ENCODE measurements at regions not wholly inside any gene's neighbourhood (a gene's known extent, or its start where the extent isn't known, plus 50 kb on each side); places are given as distances from the start of the nearest gene placed in this dataset.

DNA sequence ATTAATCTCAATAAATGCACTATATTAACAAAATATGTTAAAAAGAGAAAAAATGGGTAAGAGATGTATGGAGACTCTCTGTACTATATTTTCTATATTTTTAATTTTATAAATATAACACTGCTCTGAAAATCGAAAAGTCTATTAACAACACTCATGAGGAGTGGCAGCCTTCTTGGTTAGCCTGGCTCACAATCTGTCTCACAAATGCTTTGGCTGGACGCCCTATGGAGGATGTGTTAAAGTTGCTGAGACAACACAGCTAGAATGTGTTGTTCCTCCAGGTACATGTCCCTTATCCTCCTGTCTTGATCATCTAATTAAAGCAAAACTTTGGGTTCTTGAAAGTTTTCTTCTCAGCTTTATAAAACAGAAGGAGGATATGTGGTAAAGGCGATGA lies 396.6 kb upstream of the PCDH20 start:
- H3K36me3 ChIP-seq (ENCODE audit: insufficient read depth): no peaks in the 10 kb centered on the region
- WGBS: 92% methylated on average over 3 of the region's 3 CpGs
- no peak for DNase-seq (ENCODE audit: extremely low spot score)

DNA sequence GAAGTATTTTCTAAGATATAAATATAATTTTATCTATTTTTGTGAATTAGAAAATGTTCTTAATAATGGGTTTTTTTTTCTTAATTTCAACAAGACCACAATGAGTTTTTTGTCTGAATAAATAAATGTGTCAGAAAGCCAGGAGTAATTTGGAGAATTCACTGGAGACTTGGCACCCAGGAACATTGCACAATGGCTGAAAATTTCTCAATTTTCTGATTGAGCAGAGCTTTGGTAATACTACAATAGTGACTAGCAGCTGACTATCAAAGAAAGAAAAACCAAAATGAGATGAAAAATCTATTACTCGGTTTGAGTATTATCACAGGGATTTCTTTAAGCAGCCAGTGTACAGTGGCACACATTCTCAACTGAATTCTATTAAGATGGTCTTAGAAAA lies 394.4 kb upstream of the PCDH20 start:
- WGBS: 69% methylated on average over 1 of the region's 1 CpG
- H3K4me3 ChIP-seq (ENCODE audit: low read depth, low read length): no peak overlapping the region

More for the DNA sequence above, 396.6 kb upstream of the PCDH20 start:
- Histone ChIP-seq H3K27ac (ENCODE audit: low read depth) (no peak overlapping the region), H3K4me1 (ENCODE audit: insufficient read depth) (no peaks in the 10 kb centered on the region), H3K4me3 (ENCODE audit: low read depth, low read length) (no peak overlapping the region)

DNA sequence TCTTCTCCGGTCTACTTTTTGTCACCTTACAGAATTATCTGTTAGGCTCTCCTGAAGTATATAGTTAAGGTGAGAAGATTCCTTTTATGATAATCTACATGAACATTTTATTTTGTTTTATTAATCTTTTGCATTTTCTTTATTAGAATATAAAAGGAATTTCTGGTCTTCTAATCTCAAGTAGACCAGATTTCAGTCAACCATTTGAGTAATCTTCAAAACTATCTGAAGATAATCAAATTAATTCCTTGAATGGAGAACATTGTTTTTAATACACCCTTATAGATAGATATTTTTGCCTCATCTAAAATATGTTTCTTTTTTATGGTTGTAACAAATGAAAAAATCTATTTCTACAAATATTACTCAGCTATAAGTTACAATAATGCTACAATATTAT lies 381.7 kb upstream of the PCDH20 start:
- 99% methylated on average over 1 of the region's 1 CpG for WGBS
- H3K4me3 ChIP-seq (ENCODE audit: low read depth, low read length): no peak overlapping the region
- no peak overlapping the region for H3K27ac ChIP-seq (ENCODE audit: low read depth)
- H3K36me3 ChIP-seq (ENCODE audit: insufficient read depth): no peaks in the 10 kb centered on the region
- H3K4me1 ChIP-seq (ENCODE audit: insufficient read depth): no peaks in the 10 kb centered on the region
- no peak for DNase-seq (ENCODE audit: extremely low spot score)

More for the DNA sequence above, 394.4 kb upstream of the PCDH20 start:
- no peak for DNase-seq (ENCODE audit: extremely low spot score)
- no peak overlapping the region for H3K27ac ChIP-seq (ENCODE audit: low read depth)
- no peaks in the 10 kb centered on the region for H3K4me1 ChIP-seq (ENCODE audit: insufficient read depth)
- H3K36me3 ChIP-seq (ENCODE audit: insufficient read depth): no peaks in the 10 kb centered on the region

DNA sequence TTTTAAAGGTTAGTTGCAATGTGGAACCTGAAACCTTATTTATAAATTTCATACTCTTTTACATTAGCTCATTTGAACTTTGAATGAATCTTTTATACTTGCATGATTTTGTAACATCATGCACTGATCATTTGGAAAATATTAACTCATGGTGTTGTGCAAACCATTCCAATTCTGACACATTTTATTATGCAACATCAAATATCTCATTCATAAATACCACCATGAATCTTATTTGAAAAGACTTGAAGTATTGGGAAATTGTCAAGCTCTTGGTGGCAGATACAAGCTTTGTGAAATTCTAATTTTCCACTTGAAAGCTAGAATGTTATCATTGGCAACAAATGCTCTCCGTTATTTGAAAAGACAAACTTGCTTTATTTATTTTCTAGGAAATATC lies 379.9 kb upstream of the PCDH20 start:
- 58% methylated on average over 1 of the region's 1 CpG for WGBS

DNA sequence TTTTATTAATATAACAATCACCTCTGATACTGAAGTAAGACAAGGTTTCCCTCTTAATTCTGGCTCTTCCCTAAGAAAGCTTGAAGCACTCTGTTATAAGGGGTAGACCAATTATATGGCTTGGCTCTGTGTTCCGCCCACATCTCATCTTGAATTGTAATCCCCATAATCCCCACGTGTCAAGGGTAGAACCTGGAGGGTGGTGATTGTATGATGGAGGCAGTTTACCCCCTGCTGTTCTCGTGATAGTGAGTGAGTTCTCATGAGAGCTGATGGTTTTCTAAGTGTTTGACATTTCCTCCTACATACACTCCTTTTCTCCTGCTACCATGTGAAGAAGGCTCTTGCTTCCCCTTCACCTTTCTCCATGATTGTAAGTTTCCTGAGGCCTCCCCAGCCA lies 363.8 kb upstream of the PCDH20 start:
- H3K4me1 ChIP-seq (ENCODE audit: insufficient read depth): no peaks in the 10 kb centered on the region
- H3K27ac ChIP-seq (ENCODE audit: low read depth): no peak overlapping the region
- WGBS: 76% methylated on average over 3 of the region's 3 CpGs
- no peaks in the 10 kb centered on the region for H3K36me3 ChIP-seq (ENCODE audit: insufficient read depth)
- H3K4me3 ChIP-seq (ENCODE audit: low read depth, low read length): no peak overlapping the region
- no peak for DNase-seq (ENCODE audit: extremely low spot score)

More for the DNA sequence above, 379.9 kb upstream of the PCDH20 start:
- no peak overlapping the region for H3K27ac ChIP-seq (ENCODE audit: low read depth)
- no peaks in the 10 kb centered on the region for H3K4me1 ChIP-seq (ENCODE audit: insufficient read depth)
- DNase-seq (ENCODE audit: extremely low spot score): no peak
- no peak overlapping the region for H3K4me3 ChIP-seq (ENCODE audit: low read depth, low read length)
- no peaks in the 10 kb centered on the region for H3K36me3 ChIP-seq (ENCODE audit: insufficient read depth)

DNA sequence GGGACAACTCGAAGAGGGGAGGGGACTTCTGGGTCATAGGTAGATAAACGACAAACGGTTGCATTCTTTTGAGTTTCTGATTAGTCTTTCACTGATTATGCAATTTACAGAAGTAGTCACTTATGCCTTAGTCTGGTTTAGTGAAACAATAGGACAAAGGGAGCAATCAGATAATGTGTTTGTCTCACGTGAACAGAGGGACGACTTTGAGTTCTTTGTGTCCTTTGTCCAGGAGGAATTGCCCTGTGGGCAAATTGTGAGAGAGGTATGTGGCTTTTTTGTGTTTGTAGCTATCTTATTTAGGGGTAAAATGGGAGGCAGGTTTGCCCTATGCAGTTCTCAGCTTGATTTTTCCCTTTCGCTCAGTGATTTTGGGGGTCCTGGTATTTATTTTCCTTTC lies 362.9 kb upstream of the PCDH20 start:
- WGBS: 79% methylated on average over 6 of the region's 6 CpGs
- no peak for DNase-seq (ENCODE audit: extremely low spot score)
- H3K4me3 ChIP-seq (ENCODE audit: low read depth, low read length): no peak overlapping the region
- no peaks in the 10 kb centered on the region for H3K4me1 ChIP-seq (ENCODE audit: insufficient read depth)
- H3K36me3 ChIP-seq (ENCODE audit: insufficient read depth): no peaks in the 10 kb centered on the region
- H3K27ac ChIP-seq (ENCODE audit: low read depth): no peak overlapping the region

DNA sequence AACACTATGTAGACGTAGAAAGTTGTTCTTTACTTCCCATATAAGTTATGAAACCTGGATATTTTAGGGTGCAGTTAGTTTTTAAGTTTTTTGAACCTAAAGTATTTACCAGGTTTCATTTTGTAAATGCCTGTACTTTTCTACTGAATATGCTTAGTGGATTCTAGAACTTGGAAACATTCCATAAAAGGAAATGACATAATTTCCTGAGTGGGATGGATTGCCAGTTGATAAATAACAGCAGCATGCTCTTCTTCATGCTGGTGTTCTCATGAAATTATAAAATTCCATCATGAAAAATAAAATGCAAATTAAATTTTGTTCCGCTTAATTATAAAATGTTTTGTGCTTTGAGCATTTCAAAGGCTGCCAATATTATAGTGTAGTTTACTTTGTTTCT lies 362.2 kb upstream of the PCDH20 start:
- WGBS: 78% methylated on average over 2 of the region's 2 CpGs
- no peak overlapping the region for H3K27ac ChIP-seq (ENCODE audit: low read depth)

DNA sequence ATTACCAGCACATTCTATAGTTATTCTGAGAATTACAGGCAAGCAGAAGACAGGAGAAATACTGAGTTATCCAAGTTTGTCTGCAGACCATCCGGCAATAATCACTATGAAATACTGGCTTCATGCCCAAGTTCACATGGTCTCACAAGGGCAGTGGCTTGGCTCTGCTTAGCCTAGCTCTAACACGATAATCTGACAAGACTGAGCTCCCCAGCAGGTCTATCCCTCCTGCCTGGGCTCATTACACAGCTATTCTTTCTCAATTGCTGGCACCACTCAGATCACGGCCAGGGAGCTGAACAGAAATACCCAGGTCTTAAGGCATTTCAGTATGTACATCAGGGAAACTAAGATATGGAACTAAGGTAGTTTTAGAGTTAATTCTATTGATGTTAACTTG lies 361.6 kb upstream of the PCDH20 start:
- Histone ChIP-seq H3K36me3 (ENCODE audit: insufficient read depth) (no peaks in the 10 kb centered on the region), H3K4me3 (ENCODE audit: low read depth, low read length) (no peak overlapping the region), H3K4me1 (ENCODE audit: insufficient read depth) (no peaks in the 10 kb centered on the region), H3K27ac (ENCODE audit: low read depth) (no peak overlapping the region)
- WGBS: 25% methylated on average over 3 of the region's 3 CpGs
- no peak for DNase-seq (ENCODE audit: extremely low spot score)

More for the DNA sequence above, 362.2 kb upstream of the PCDH20 start:
- no peak overlapping the region for H3K4me3 ChIP-seq (ENCODE audit: low read depth, low read length)
- H3K4me1 ChIP-seq (ENCODE audit: insufficient read depth): no peaks in the 10 kb centered on the region
- no peak for DNase-seq (ENCODE audit: extremely low spot score)
- no peaks in the 10 kb centered on the region for H3K36me3 ChIP-seq (ENCODE audit: insufficient read depth)

DNA sequence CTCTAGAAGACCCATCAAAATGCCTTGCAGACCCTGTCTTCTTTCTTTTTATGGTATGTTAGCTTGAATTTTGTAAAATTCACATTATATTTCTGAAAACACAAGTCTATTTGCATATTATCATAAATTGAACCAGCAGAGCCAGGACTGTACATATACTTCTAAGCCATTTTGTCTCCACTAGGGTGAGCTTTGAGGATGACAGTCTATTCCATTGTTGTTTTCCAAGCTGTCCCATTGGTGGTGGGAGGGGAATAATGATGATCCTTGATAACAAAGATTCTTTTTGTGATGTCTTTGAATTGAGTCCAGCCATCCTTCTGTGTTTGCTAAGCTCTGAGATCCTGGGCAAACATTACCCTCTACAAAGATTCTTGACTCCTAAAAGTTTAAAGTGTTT lies 359.3 kb upstream of the PCDH20 start:
- H3K36me3 ChIP-seq (ENCODE audit: insufficient read depth): no peaks in the 10 kb centered on the region
- H3K4me1 ChIP-seq (ENCODE audit: insufficient read depth): no peaks in the 10 kb centered on the region
- DNase-seq (ENCODE audit: extremely low spot score): no peak
- no peak overlapping the region for H3K4me3 ChIP-seq (ENCODE audit: low read depth, low read length)
- no peak overlapping the region for H3K27ac ChIP-seq (ENCODE audit: low read depth)

DNA sequence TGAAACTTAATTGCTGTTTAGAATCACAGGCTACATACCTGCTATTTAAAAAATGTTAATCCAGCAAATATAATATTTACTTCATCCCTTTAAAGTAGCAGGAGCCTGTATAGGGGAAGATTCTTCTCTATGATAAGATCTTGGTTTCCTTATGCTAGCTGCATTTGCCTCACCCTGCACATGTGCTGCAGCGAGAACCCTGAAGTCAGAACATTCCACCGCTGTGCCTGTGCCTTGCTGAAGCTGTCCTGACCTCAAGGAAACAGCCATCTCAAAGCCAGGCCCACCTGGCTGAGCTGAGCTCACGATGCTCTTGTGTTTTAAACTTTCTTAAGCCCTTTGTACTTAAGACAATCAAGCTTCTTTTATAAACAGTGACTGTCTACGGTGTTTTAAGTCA lies 355.0 kb upstream of the PCDH20 start:
- no peak for DNase-seq (ENCODE audit: extremely low spot score)
- no peaks in the 10 kb centered on the region for H3K36me3 ChIP-seq (ENCODE audit: insufficient read depth)
- H3K27ac ChIP-seq (ENCODE audit: low read depth): no peak overlapping the region
- H3K4me1 ChIP-seq (ENCODE audit: insufficient read depth): no peaks in the 10 kb centered on the region
- H3K4me3 ChIP-seq (ENCODE audit: low read depth, low read length): no peak overlapping the region
- WGBS: 57% methylated on average over 4 of the region's 4 CpGs

DNA sequence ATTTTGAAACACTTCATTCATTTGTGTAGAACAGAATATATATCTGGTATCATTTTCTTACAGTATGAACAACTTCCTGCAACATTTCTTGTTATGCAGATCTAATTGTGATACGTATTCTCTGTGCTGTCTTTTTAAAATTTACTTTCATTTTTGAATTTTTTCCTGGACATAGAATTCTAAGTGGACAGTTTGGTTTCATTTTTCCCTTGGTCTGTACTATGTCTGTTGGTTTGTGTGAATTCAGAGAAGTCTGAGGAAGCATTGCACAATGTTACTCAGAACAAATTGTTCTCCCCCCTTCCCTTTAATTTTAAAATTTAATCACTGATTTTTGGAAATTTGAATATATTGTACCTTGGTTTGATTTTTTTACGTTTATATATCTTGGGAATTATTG lies 352.5 kb upstream of the PCDH20 start:
- 83% methylated on average over 2 of the region's 2 CpGs for WGBS
- Histone ChIP-seq H3K4me3 (ENCODE audit: low read depth, low read length) (no peak overlapping the region), H3K36me3 (ENCODE audit: insufficient read depth) (no peaks in the 10 kb centered on the region), H3K27ac (ENCODE audit: low read depth) (no peak overlapping the region), H3K4me1 (ENCODE audit: insufficient read depth) (no peaks in the 10 kb centered on the region)
- DNase-seq (ENCODE audit: extremely low spot score): no peak

DNA sequence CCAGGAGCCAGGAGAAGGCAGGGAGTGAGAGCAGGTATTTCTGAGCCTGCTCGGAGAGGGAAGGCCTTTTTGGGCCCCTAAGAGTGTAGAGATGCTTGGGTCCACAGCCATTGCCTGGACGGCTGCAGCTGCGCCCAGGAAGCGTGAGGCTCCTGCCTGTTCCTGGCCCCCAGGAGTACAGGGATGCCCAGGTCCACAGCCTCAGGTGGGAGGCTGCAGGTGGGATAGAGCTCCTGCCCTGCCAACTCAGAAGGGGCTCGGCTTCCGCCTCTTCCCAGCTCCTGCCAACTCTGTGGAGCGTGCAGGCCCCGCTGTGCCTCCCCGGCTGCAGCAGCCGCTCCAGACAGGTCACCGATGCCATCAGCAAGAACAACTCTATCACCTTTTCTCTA lies 351.0 kb upstream of the PCDH20 start:
- no peak for DNase-seq (ENCODE audit: extremely low spot score)
- WGBS: 84% methylated on average over 11 of the region's 11 CpGs
- Histone ChIP-seq H3K27ac (ENCODE audit: low read depth) (no peak overlapping the region), H3K4me3 (ENCODE audit: low read depth, low read length) (no peak overlapping the region), H3K4me1 (ENCODE audit: insufficient read depth) (no peaks in the 10 kb centered on the region), H3K36me3 (ENCODE audit: insufficient read depth) (no peaks in the 10 kb centered on the region)

DNA sequence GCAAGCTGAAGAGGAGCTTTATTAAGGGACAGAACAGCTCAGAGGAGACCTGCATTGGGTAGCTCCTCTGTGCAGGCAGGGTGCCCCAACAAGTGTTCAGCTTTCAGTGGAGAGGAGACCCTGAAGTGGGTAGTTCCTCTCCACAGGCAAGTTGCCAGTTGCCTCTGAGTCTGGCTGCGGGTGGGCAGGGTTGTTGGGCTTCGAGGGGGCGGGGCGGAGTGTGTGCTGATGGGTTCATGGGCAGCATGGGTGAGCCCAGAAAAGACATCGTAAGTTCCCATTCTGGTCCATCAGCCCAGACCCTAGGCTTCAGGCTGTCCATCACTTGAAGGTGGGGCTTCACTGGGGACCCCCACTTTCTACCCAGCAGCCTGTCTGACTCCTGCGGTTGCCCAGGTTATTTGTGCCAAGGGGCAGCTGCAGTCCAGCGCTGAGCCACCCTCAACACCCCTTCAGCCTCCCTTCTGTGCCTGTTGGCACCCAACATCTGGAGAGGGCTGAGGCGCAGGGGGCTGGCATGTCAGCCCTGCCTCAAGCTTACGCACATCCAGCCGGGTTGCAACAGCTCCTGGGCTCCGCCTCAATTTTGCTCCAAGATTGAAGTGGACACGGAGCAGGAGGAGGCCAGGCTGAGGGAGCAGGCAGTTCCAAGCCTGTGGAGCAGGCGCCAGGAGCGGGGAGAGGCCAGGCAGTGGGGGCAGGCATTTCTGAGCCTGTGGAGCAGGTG lies 350.5 kb upstream of the PCDH20 start:
- H3K4me3 ChIP-seq (ENCODE audit: low read depth, low read length): no peak overlapping the region
- 89% methylated on average over 14 of the region's 14 CpGs for WGBS
- no peaks in the 10 kb centered on the region for H3K4me1 ChIP-seq (ENCODE audit: insufficient read depth)
- H3K27ac ChIP-seq (ENCODE audit: low read depth): no peak overlapping the region
- DNase-seq (ENCODE audit: extremely low spot score): no peak
- no peaks in the 10 kb centered on the region for H3K36me3 ChIP-seq (ENCODE audit: insufficient read depth)

DNA sequence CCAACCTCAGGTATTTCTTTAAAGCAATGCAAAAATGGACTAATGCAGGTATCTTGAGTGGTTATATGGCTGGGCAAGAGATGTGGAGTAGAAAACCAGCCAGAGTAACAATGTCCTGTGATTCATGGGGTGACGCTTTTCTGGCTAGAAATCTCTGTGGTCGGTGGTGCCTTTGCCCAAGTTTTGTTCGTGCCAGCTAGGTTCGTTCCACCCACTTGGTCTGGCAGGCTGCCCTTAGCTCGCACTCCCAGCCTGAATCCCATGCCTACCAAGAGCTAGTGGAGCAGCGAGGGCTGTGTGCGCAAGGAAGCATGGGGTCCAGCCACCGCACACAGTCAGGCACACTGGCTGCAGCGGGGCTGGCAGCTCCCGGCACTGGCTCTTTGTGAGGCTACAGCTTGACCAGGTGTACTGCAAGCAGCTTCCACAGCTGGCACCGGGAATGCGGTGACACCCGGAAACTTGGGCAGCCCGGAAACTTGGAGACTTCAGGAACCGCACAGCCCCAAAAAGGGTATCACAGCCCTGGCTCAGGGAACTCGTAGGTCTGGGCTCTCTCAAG lies 349.6 kb upstream of the PCDH20 start:
- 93% methylated on average over 16 of the region's 16 CpGs for WGBS
- H3K4me3 ChIP-seq (ENCODE audit: low read depth, low read length): no peak overlapping the region
- H3K27ac ChIP-seq (ENCODE audit: low read depth): no peak overlapping the region
- H3K36me3 ChIP-seq (ENCODE audit: insufficient read depth): no peaks in the 10 kb centered on the region
- no peaks in the 10 kb centered on the region for H3K4me1 ChIP-seq (ENCODE audit: insufficient read depth)
- no peak for DNase-seq (ENCODE audit: extremely low spot score)
